Chondrocyte (in vitro differentiated cells): ENCODE measurements at regions not wholly inside any gene's neighbourhood (a gene's known extent, or its start where the extent isn't known, plus 50 kb on each side); places are given as distances from the start of the nearest gene placed in this dataset.

Source experiments
- DNase-seq: peaks from one replicate; pipeline ENCODE4 v3.0.0; 2021; ENCODE audit warnings: mixed read lengths, low spot score
- H3K27ac Mint-ChIP-seq: one replicate; pipeline ENCODE4 v1.8.0; 2021; ENCODE audit warnings: mild to moderate bottlenecking, moderate library complexity, mixed read lengths; ENCODE audit not compliant: unreplicated experiment
- H3K27me3 Mint-ChIP-seq: 2 replicates; pipeline ENCODE4 v1.8.0; 2021; ENCODE audit warnings: low read depth, mixed read lengths
- H3K36me3 Mint-ChIP-seq: 2 replicates; pipeline ENCODE4 v1.8.0; 2021; ENCODE audit warnings: low read depth, mixed read lengths
- H3K4me1 Mint-ChIP-seq: 2 replicates; pipeline ENCODE4 v1.8.0; 2021; ENCODE audit warnings: low read depth, mild to moderate bottlenecking, mixed read lengths
- H3K4me3 Mint-ChIP-seq: one replicate; pipeline ENCODE4 v1.8.0; 2021; ENCODE audit warnings: mild to moderate bottlenecking, moderate library complexity, mixed read lengths; ENCODE audit not compliant: unreplicated experiment
- H3K9me3 Mint-ChIP-seq: 2 replicates; pipeline ENCODE4 v1.8.0; 2021; ENCODE audit warnings: low read depth, mixed read lengths
- TF ChIP-seq, protein P1 (sequence below): fragments of 200-600 bp; sonication (generic); IDR thresholded peaks from 2 replicates; pipeline ENCODE4 v1.5.0; 2021; ENCODE audit warnings: antibody characterized with exemption, mild to moderate bottlenecking, moderate library complexity

- Mint-ChIP-seq H3K4me3 (no peak overlapping the region), H3K4me1 (no peaks in the 10 kb centered on the region), H3K27me3 (no peaks in the 10 kb centered on the region), H3K9me3 (peaks cover 30% of the 10 kb centered on the region), H3K36me3 (no peaks in the 10 kb centered on the region), H3K27ac (no peak overlapping the region)
- no peak for DNase-seq
- TF ChIP-seq, protein P1, sequence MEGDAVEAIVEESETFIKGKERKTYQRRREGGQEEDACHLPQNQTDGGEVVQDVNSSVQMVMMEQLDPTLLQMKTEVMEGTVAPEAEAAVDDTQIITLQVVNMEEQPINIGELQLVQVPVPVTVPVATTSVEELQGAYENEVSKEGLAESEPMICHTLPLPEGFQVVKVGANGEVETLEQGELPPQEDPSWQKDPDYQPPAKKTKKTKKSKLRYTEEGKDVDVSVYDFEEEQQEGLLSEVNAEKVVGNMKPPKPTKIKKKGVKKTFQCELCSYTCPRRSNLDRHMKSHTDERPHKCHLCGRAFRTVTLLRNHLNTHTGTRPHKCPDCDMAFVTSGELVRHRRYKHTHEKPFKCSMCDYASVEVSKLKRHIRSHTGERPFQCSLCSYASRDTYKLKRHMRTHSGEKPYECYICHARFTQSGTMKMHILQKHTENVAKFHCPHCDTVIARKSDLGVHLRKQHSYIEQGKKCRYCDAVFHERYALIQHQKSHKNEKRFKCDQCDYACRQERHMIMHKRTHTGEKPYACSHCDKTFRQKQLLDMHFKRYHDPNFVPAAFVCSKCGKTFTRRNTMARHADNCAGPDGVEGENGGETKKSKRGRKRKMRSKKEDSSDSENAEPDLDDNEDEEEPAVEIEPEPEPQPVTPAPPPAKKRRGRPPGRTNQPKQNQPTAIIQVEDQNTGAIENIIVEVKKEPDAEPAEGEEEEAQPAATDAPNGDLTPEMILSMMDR: no peak
Measured at GRCh38 chr16:8204769-8205168, 385.5 kb downstream of the TMEM114 start.

GRCh38 chr16:8204096-8204495 is 386.2 kb downstream of the TMEM114 start:
- Mint-ChIP-seq H3K9me3 (peaks cover 30% of the 10 kb centered on the region), H3K4me3 (no peak overlapping the region), H3K27me3 (no peaks in the 10 kb centered on the region), H3K27ac (no peak overlapping the region), H3K4me1 (no peaks in the 10 kb centered on the region), H3K36me3 (no peaks in the 10 kb centered on the region)
- TF ChIP-seq, protein P1: no peak
- DNase-seq: no peak

DNA sequence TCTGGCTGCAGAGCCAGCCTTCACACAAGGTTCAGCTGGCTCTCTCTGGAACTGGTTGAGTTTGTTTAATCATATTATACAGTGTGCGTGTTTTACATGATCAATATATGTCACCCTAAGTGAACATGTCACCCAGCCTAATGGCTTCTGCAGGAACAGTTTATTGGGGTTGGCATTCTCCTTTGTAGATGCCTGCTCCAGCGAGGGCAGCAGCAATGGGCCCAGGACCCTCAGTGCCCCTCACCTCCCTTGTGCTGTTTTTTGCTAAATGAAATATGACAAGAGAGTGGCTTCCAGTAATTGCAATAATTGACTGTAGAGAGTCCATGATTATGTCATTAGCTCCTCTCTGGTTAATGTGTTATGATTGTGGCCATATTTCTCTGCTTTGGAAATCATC is 387.2 kb downstream of the TMEM114 start:
- Mint-ChIP-seq H3K9me3 (peaks cover 33% of the 10 kb centered on the region), H3K36me3 (no peaks in the 10 kb centered on the region), H3K4me1 (no peaks in the 10 kb centered on the region), H3K27ac (no peak overlapping the region), H3K27me3 (no peaks in the 10 kb centered on the region), H3K4me3 (no peak overlapping the region)
- TF ChIP-seq, protein P1: no peak
- DNase-seq: no peak

DNA sequence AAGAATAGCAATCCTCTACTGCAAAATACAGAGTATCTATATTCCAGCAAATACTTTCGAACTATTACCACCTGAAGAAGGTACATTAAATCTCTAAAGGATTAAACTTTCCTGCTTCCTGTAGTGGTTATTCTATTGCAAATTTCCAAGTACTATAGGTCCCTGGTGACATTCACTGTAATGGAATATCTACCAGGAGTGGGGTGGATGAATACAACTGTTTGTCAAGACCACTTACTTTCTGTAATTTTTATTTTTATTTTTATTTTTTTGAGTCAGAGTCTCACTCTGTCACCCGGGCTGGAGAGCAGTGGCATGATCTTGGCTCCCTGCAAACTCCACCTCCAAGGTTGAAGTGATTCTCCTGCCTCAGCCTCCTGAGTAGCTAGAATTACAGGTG is 389.5 kb downstream of the TMEM114 start:
- TF ChIP-seq, protein P1: no peak
- Mint-ChIP-seq H3K9me3 (peaks cover 42% of the 10 kb centered on the region), H3K4me1 (no peaks in the 10 kb centered on the region), H3K36me3 (no peaks in the 10 kb centered on the region), H3K27ac (no peak overlapping the region), H3K4me3 (no peak overlapping the region), H3K27me3 (no peaks in the 10 kb centered on the region)
- DNase-seq: no peak

DNA sequence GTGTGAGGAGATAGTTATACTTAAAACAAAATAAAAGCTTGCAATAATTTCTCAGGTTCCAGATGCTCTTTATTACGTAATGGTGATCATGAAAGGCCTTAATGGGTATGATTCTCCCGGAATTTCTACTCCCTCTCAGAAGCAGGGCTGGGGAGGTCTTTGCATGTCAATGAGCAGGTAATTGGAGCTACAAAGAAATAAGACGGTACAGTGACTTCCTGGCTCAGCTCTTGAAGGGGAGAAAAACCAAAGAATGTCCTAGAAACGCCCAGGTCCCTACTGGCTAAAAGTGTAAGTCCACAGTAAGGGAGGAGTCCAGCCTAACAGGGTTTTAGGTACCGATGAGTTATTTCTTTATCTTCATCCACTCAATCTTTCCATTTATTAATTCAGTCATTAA is 390.9 kb downstream of the TMEM114 start:
- Mint-ChIP-seq H3K27ac (no peak overlapping the region), H3K36me3 (no peaks in the 10 kb centered on the region), H3K9me3 (peaks cover 43% of the 10 kb centered on the region), H3K27me3 (no peaks in the 10 kb centered on the region), H3K4me1 (no peaks in the 10 kb centered on the region), H3K4me3 (no peak overlapping the region)
- DNase-seq: no peak
- TF ChIP-seq, protein P1: no peak
